Breast epithelium (tissue), 4 donors: ENCODE measurements at regions not wholly inside any gene's neighbourhood (a gene's known extent, or its start where the extent isn't known, plus 50 kb on each side); places are given as distances from the start of the nearest gene placed in this dataset.
A peak's percentile ranks its signal among the peaks of the same experiment; 100 is the strongest.

ENCODE experiments used
- DNase-seq, 2 donors: peaks; one replicate each; pipeline ENCODE4 v3.0.0-alpha.2; 2019; ENCODE audit warnings: low spot score in 2 of 2
- H3K27ac ChIP-seq, 2 donors: fragments of 200-600 bp; sonication (generic) in 1 of 2; one replicate each; pipeline ENCODE4 v1.5.1; 2016 to 2019; ENCODE audit warnings: mild to moderate bottlenecking in 1 of 2
- H3K27me3 ChIP-seq, 2 donors: fragments of 200-600 bp; sonication (generic) in 1 of 2; one replicate each; pipeline versions ENCODE4 v1.5.1 to v1.6.0; 2017 to 2019; ENCODE audit warnings: control low read depth in 1 of 2, mild to moderate bottlenecking in 1 of 2
- H3K36me3 ChIP-seq: fragments of 200-600 bp; one replicate; pipeline ENCODE4 v1.5.1; 2019
- H3K4me1 ChIP-seq, 2 donors: fragments of 200-600 bp; sonication (generic); one replicate each; pipeline ENCODE4 v1.5.1; 2016 to 2019; ENCODE audit warnings: control low read depth in 1 of 2
- H3K4me3 ChIP-seq, 3 donors: fragments of 200-600 bp; sonication (generic); 1 replicate in 2 of 3; 2 replicates in 1 of 3; pipeline ENCODE4 v1.5.1; 2016 to 2019; ENCODE audit warnings: mild to moderate bottlenecking in 3 of 3, moderate library complexity in 2 of 3
- H3K9me3 ChIP-seq, 2 donors: fragments of 200-600 bp; sonication (generic) in 1 of 2; one replicate each; pipeline ENCODE4 v1.5.1; 2016 to 2019; ENCODE audit warnings: control low read depth in 1 of 2
- CTCF ChIP-seq, 3 donors: fragments of 450-650 bp; IDR thresholded peaks; one replicate each; pipeline ENCODE4 v1.5.1; 2016 to 2017; ENCODE audit warnings: antibody characterized with exemption in 3 of 3, mild to moderate bottlenecking in 3 of 3, moderate library complexity in 3 of 3
- POLR2A ChIP-seq: fragments of 450-650 bp; IDR thresholded peaks from one replicate; pipeline ENCODE4 v1.6.1; 2016; ENCODE audit warnings: antibody characterized with exemption, mild to moderate bottlenecking, moderate library complexity
- POLR2AphosphoS5 ChIP-seq, 3 donors: sonication (generic); formaldehyde crosslinking; IDR thresholded peaks; one replicate each; pipeline ENCODE4 v1.6.1; 2017; ENCODE audit warnings: antibody characterized with exemption in 3 of 3
- intact Hi-C: fragments of 100-400 bp; cut with DNase I; formaldehyde crosslinking; loops from one replicate; pipeline ENCODE4 v1.15.1; 2023; ENCODE audit warnings: low total_unique reads

GRCh38 chr3:44114142-44114541 is 127.5 kb upstream of the TOPAZ1 start:
- no peak for DNase-seq
- H3K27ac ChIP-seq, result no peak overlapping the region
- no peak for TF ChIP-seq POLR2A
- peak in 1 of 3 donors; percentile 8 for TF ChIP-seq CTCF (IDR thresholded peaks at IDR 0.05)
- no peaks in the 10 kb centered on the region for H3K36me3 ChIP-seq
- no peaks in the 10 kb centered on the region for H3K4me1 ChIP-seq
- no peaks in the 10 kb centered on the region for H3K27me3 ChIP-seq
- intact Hi-C loops, result no loop called here
- no peak overlapping the region for H3K4me3 ChIP-seq
- no peaks in the 10 kb centered on the region for H3K9me3 ChIP-seq

- H3K9me3 ChIP-seq, result no peaks in the 10 kb centered on the region
- H3K4me3 ChIP-seq, result no peak overlapping the region
- no peaks in the 10 kb centered on the region for H3K27me3 ChIP-seq
- no peaks in the 10 kb centered on the region for H3K36me3 ChIP-seq
- intact Hi-C loops, result no loop called here
- H3K4me1 ChIP-seq, result no peaks in the 10 kb centered on the region
- TF ChIP-seq POLR2AphosphoS5 (IDR thresholded peaks at IDR 0.05), result no peak
- no peak for TF ChIP-seq CTCF (IDR thresholded peaks at IDR 0.05)
- no peak for TF ChIP-seq POLR2A
- no peak overlapping the region for H3K27ac ChIP-seq
- no peak for DNase-seq
Observed at GRCh38 chr3:44117239-44117638, 124.4 kb upstream of the TOPAZ1 start.

GRCh38 chr3:44117736-44118135 is 124.0 kb upstream of the TOPAZ1 start:
- Histone ChIP-seq H3K27me3 (no peaks in the 10 kb centered on the region), H3K36me3 (no peaks in the 10 kb centered on the region), H3K4me3 (no peak overlapping the region), H3K27ac (no peak overlapping the region), H3K4me1 (no peaks in the 10 kb centered on the region), H3K9me3 (no peaks in the 10 kb centered on the region)
- TF ChIP-seq CTCF (IDR thresholded peaks at IDR 0.05) (no peak), POLR2A (no peak), POLR2AphosphoS5 (IDR thresholded peaks at IDR 0.05) (no peak)
- intact Hi-C loops, result no loop called here
- no peak for DNase-seq

GRCh38 chr3:44120721-44121582 is 120.7 kb upstream of the TOPAZ1 start:
- Histone ChIP-seq H3K9me3 (no peaks in the 10 kb centered on the region), H3K36me3 (no peaks in the 10 kb centered on the region), H3K27me3 (no peaks in the 10 kb centered on the region), H3K4me3 (no peak overlapping the region), H3K4me1 (no peaks in the 10 kb centered on the region), H3K27ac (peak overlapping the region in 1 of 2 donors; percentile 32)
- peak in 1 of 2 donors; percentile 59 for DNase-seq
- intact Hi-C loops, result no loop called here
- TF ChIP-seq POLR2A (no peak), CTCF (IDR thresholded peaks at IDR 0.05) (no peak), POLR2AphosphoS5 (IDR thresholded peaks at IDR 0.05) (no peak)

- H3K4me3 ChIP-seq, result no peak overlapping the region
- no peak for TF ChIP-seq POLR2A
- no peak for TF ChIP-seq CTCF (IDR thresholded peaks at IDR 0.05)
- no peak for TF ChIP-seq POLR2AphosphoS5 (IDR thresholded peaks at IDR 0.05)
- no peaks in the 10 kb centered on the region for H3K9me3 ChIP-seq
- no peak overlapping the region for H3K27ac ChIP-seq
- no peaks in the 10 kb centered on the region for H3K27me3 ChIP-seq
- DNase-seq, result no peak
- H3K36me3 ChIP-seq, result no peaks in the 10 kb centered on the region
- no peaks in the 10 kb centered on the region for H3K4me1 ChIP-seq
- intact Hi-C loops, result no loop called here
Observed at GRCh38 chr3:44125246-44125645, 116.4 kb upstream of the TOPAZ1 start.
